K562 (cell line): ENCODE measurements at regions not wholly inside any gene's neighbourhood (a gene's known extent, or its start where the extent isn't known, plus 50 kb on each side); places are given as distances from the start of the nearest gene placed in this dataset.

ENCODE experiments used
- ETV6 ChIP-seq, 3 experiments: fragments of 150-350 bp in 1 of 3; sonication (generic) in 1 of 3; formaldehyde crosslinking in 1 of 3; IDR thresholded peaks; 2 replicates each; pipeline versions ENCODE4 v1.6.1 to v1.8.0; 2014 to 2022; ENCODE audit warnings: borderline replicate concordance in 2 of 3, low read depth in 2 of 3, antibody characterized with exemption in 1 of 3, low read length in 1 of 3, mild to moderate bottlenecking in 1 of 3, missing genetic modification reagents in 1 of 3
- MXI1 ChIP-seq: IDR thresholded peaks from 2 replicates; pipeline ENCODE4 v1.6.1; 2011; ENCODE audit warnings: low read depth, mild to moderate bottlenecking, improper control_type of control experiment, low read length
- POLR2A ChIP-seq: fragments of 450-650 bp; conservative IDR thresholded peaks from 2 replicates; pipeline ENCODE4 v1.6.1; 2016
- SAFB ChIP-seq: fragments of 200-400 bp; formaldehyde crosslinking; IDR thresholded peaks from 2 replicates; pipeline ENCODE4 v1.6.1; 2017; ENCODE audit warnings: low read depth, low read length, borderline replicate concordance
- WHSC1 ChIP-seq: IDR thresholded peaks from one replicate; pipeline ENCODE4 v1.6.1; 2012; ENCODE audit warnings: low read length, control low read depth, inconsistent platforms
- ZNF174 ChIP-seq: fragments of 250-450 bp; sonication (Bioruptor Pico); IDR thresholded peaks from 2 replicates; pipeline ENCODE4 v1.4.0; 2020; ENCODE audit warnings: mild to moderate bottlenecking

DNA sequence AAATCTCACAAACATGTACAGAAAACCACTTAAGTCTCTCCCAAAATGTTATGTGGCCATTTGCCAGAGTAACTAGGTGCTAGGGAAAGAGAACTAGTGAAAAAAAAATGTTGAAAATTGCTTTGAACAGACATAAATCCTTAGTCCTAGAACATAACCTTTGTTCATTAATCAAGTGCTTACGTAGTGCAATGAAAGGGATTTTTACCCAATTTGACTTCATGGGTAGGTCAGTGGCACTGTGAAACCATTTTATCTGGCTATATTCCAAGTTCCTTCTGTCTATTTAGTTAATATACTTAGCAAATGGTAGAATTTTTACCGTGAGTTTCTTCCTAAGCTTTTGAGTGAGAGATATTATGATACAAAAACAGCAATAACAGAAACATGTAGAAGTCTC lies 209.4 kb downstream of the DIPK2A start:
- no peak for TF ChIP-seq ETV6 (IDR thresholded peaks at IDR 0.05; ENCODE audit: borderline replicate concordance in 1 of 2, low read depth in 2 of 2, low read length in 1 of 2)
- TF ChIP-seq ETV6 (CRISPR knock-in tag; IDR thresholded peaks at IDR 0.05; ENCODE audit: borderline replicate concordance), result no peak
- no peak for TF ChIP-seq MXI1
- no peak for TF ChIP-seq SAFB
- TF ChIP-seq WHSC1, result no peak
- TF ChIP-seq POLR2A, result no peak
- TF ChIP-seq ZNF174, result no peak
